ENCODE measurements at regions not wholly inside any gene's neighbourhood (a gene's known extent, or its start where the extent isn't known, plus 50 kb on each side); places are given as distances from the start of the nearest gene placed in this dataset.
"Not testable (repeated sequence)": the region's sequence is repeated elsewhere in the genome, so short reads cannot be mapped to it uniquely, and the experiment has no call there.

- no peak for DNase-seq (ENCODE audit: low spot score)
These were observed 487.7 kb downstream of the TTLL7 start for GRCh38 chr1:83511146-83511726.

- DNase-seq (ENCODE audit: low spot score): no peak
These were observed 489.6 kb downstream of the TTLL7 start for GRCh38 chr1:83509301-83509781.

- no peak for DNase-seq (ENCODE audit: low spot score)
These were observed 490.3 kb downstream of the TTLL7 start for GRCh38 chr1:83508485-83509151.

DNA sequence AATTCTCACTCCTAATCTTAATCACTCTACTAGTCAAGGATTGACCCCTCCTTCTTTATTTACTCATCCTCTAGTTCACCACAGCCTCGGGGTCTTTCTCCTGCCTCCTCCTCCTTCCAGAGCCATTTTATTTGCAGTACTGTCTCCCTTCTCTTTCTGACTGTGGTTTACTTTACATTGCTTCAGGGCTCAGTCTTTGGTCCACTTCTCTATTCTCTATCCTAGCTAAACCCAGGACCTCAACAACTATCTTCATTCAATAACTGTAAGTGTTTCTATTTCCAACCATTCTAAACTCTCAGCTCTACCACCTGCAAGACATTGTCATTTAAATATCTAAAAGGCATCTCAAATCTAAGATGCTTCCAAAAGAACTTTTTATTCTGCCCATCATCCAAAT is 493.8 kb downstream of the TTLL7 start:
- DNase-seq (ENCODE audit: low spot score): no peak

- DNase-seq (ENCODE audit: low spot score): no peak
These were observed 495.8 kb downstream of the TTLL7 start for GRCh38 chr1:83503153-83503552.

- DNase-seq (ENCODE audit: low spot score): no peak
These were observed 497.8 kb downstream of the TTLL7 start for GRCh38 chr1:83500987-83501591.

DNA sequence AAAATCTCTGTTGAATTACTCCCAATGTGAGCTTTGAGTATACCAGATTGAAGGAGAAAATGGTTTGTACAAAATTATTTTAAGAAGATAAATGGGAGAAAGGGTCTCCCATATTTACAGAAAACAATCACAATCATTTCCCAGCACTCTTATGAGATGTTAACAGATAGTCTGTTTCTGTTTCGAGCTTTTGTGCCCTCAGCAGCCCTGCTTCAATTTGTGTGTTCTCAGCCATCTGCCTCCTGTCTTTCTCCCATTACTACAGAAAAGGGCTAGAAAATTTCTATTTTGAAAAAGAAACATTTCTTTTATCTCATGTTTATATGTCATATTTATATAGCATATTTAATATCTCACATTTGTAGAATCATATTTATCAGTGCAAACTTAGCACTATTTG is 498.4 kb downstream of the TTLL7 start:
- no peak for DNase-seq (ENCODE audit: low spot score)

GRCh38 chr1:83499998-83500397 is 498.9 kb downstream of the TTLL7 start:
- no peak for DNase-seq (ENCODE audit: low spot score)

DNA sequence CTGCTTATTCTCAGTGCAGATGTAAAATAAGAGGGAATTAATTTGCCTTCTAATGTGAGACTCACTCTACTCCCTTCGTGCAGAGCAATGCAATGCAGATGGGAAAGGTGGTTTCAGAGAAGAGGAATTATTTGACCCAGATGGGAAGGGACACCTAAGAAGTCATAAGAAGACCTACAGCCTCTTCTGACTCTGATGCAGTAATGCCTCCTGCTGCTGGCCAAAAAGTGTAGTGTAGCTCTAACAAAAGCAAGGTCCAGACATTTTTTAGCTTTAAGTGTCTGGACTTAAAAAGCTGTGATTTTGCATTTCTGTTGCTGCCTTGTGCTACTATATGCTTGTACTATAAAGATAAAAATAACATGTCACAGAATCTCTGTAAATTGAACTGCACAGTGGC is 501.4 kb downstream of the TTLL7 start:
- DNase-seq (ENCODE audit: low spot score): no peak

GRCh38 chr1:83495560-83495959 is 503.4 kb downstream of the TTLL7 start:
- no peak for DNase-seq (ENCODE audit: low spot score)

DNA sequence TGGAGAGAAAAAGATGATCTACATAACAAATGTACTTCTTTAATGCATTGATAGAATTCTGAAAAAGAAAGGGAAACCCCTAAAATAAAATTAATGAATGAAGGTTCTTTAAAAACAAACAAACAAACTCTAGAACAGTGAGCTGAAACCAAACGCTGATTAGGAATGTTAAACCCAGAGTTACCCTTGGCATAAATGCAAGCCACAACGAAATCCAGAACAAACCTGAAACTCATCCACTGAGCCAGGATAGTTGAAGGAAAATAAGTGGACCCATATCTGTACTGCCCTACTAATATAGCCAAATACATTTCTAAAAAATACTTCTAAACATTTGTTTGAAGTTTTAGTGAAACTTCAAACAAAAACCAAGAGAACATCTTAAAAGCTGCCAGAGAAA is 505.3 kb downstream of the TTLL7 start:
- no peak for DNase-seq (ENCODE audit: low spot score)

DNA sequence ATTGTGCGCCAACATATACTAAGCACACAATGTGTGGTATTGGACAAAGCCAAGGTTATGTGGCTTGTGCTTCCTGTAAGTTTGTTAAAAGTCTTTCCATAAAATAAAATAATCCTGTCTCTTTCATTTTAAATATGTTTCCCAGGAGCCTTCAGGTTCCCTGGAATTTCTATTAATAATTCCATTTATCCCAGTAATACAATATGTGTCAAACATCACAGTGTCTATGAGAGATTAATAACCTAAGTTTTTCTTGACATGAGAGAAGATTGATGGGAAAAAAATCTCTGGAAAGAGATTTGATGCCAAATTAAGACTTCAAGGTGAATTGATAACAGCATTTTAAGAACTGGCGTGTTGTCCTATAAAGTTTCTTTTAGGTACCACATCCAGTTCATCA is 507.0 kb downstream of the TTLL7 start:
- DNase-seq (ENCODE audit: low spot score): no peak

GRCh38 chr1:83490988-83491387 is 507.9 kb downstream of the TTLL7 start:
- no peak for DNase-seq (ENCODE audit: low spot score)

- not testable (repeated sequence) for DNase-seq (ENCODE audit: low spot score)
These were observed 510.8 kb downstream of the TTLL7 start for GRCh38 chr1:83488105-83488504.

DNA sequence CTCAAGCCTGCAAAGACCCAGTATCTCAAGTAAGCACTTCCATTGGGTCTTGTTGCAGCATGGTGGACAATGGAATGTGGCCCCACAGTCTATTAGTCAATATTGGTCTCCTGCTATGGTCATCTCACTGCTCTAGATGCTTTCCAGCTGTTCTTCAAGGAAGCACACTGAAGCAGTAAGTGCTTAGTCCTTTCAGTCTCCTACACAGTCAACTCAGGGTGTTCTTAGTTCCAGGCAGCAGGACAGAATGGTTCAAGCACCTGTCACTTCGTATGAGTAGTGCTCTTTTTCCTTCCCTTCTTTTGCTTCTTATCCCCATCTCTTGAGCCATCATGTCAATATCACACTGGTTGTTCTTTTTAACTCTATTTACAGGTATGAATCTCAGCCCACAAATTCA is 511.5 kb downstream of the TTLL7 start:
- DNase-seq (ENCODE audit: low spot score): not testable (repeated sequence)

GRCh38 chr1:83485314-83486019 is 513.5 kb downstream of the TTLL7 start:
- not testable (repeated sequence) for DNase-seq (ENCODE audit: low spot score)

DNA sequence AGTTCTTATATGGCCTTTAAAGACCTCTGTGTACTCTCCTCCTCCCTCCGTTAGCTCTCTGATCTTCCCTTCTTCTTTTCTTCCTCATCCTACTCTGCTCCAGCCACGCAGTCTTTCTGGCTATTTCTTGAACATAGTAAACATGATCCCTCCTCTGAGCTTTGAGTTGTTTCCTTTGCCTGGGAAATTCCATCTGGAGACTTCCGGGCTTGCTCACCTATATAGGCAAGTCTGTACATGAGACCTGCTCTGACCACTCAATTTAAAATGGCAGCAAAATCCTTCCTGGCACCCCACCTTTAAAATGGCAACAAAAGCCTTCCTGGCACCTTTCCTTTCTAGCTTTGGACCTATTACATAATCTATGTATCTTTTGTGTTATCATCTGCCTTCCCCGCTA is 517.6 kb downstream of the TTLL7 start:
- DNase-seq (ENCODE audit: low spot score): not testable (repeated sequence)

DNA sequence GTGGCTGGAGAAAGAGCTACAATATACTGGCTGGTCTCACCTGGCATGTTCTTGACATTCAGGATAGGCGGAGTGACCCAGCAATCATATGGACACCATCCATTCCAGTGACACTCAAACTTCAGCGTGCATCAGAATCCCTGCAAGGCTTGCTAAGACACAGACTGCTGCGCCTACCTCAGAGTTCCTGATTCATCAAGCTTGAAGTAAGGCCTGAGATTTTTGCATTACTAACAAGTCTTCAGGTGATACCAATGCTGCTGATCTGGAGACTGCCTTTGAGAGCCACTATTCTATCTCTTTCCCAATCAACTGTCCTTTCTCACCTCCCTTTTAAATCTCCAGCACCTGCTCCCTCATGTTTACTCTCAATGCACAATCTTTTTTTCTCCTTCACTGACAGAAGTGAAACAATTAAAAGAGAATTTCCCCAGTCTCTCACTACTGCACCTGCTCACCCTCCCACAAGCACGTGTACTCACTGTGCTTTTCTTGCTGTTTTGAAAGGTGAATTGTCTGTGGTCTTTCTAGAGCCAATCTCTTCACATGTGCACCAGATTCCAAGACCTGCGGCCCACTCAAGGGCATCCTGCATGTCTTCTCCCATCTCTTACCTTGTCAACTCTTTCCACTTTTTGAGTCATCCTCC is 519.2 kb downstream of the TTLL7 start:
- not testable (repeated sequence) for DNase-seq (ENCODE audit: low spot score)

DNA sequence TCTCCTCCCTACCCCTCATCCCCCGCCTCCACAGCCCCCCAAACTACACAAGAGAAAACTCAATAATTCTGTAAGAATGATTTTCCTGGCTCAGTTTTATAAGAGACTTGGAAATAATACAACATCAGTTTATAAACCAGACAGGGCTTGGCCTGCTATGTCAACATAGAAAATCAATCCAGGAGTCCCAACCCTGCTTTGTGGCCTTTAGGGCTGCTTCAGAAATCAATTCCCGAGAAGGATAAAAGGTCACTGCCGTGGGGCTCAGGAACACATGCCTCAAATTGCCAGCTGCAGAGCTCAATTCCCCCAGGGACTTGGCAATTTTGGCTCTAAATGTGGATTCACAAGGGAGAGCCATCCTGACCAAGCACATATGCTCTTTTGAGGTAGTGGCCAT is 520.8 kb downstream of the TTLL7 start:
- not testable (repeated sequence) for DNase-seq (ENCODE audit: low spot score)

- DNase-seq (ENCODE audit: low spot score): not testable (repeated sequence)
These were observed 522.4 kb downstream of the TTLL7 start for GRCh38 chr1:83476518-83476917.

GRCh38 chr1:83474946-83475345 is 524.0 kb downstream of the TTLL7 start:
- DNase-seq (ENCODE audit: low spot score): not testable (repeated sequence)

GRCh38 chr1:83473986-83474385 is 524.9 kb downstream of the TTLL7 start:
- DNase-seq (ENCODE audit: low spot score): not testable (repeated sequence)

Data from germinal center (tissue), 1 donor.